H1 (cell line): ENCODE measurements at regions not wholly inside any gene's neighbourhood (a gene's known extent, or its start where the extent isn't known, plus 50 kb on each side); places are given as distances from the start of the nearest gene placed in this dataset.

Source experiments
- CTCF ChIA-PET: fragments of 300-600 bp; sonication (Branson Sonifier 250); formaldehyde crosslinking; loops from one replicate; lab custom pipeline; 2021; ENCODE audit not compliant: partially characterized antibody; lab: Charles Lee
- POLR2A ChIA-PET: fragments of 300-600 bp; sonication (Branson Sonifier 250); formaldehyde crosslinking; loops from one replicate; lab custom pipeline; 2021; ENCODE audit warnings: inconsistent platforms; ENCODE audit not compliant: partially characterized antibody; lab: Charles Lee
- DNase-seq, 2 experiments: peaks; one replicate each; pipeline versions ENCODE4 v3.0.0 to v3.0.0-alpha.2; 2010 to 2022; ENCODE audit warnings: low spot score in 2 of 2, low read depth in 1 of 2, mixed read lengths in 1 of 2
- FAIRE-seq: peaks from 2 replicates; lab custom pipeline; 2011; peaks lifted over from hg19 to GRCh38; lab: Jason Lieb, UNC
- H2AFZ ChIP-seq: 2 replicates; pipeline ENCODE4 v1.8.1; 2012; ENCODE audit warnings: low read length, inconsistent platforms
- H2AK5ac ChIP-seq: 2 replicates; pipeline ENCODE4 v1.6.1; 2013; ENCODE audit warnings: low read depth, low read length
- H2BK120ac ChIP-seq: replicated peaks from 2 replicates; pipeline ENCODE3; 2013; ENCODE audit warnings: low read depth, low read length, inconsistent platforms
- H2BK12ac ChIP-seq: 2 replicates; pipeline ENCODE4 v1.6.1; 2013; ENCODE audit warnings: low read depth, low read length
- H2BK15ac ChIP-seq: 2 replicates; pipeline ENCODE4 v1.6.1; 2013; ENCODE audit warnings: low read length
- H2BK20ac ChIP-seq: 2 replicates; pipeline ENCODE4 v1.6.1; 2013; ENCODE audit warnings: low read length
- H2BK5ac ChIP-seq: 2 replicates; pipeline ENCODE4 v1.6.1; 2013; ENCODE audit warnings: low read depth, low read length
- H3K14ac ChIP-seq: 2 replicates; pipeline ENCODE4 v1.6.1; 2013; ENCODE audit warnings: inconsistent platforms; ENCODE audit not compliant: insufficient read length
- H3K18ac ChIP-seq: 2 replicates; pipeline ENCODE4 v1.6.1; 2013; ENCODE audit warnings: low read length; ENCODE audit errors: extremely low read depth
- H3K23ac ChIP-seq: 2 replicates; pipeline ENCODE4 v1.6.1; 2013; ENCODE audit warnings: inconsistent platforms; ENCODE audit not compliant: insufficient read length
- H3K23me2 ChIP-seq: 2 replicates; pipeline ENCODE4 v1.6.1; 2013; ENCODE audit warnings: low read depth, low read length
- H3K27ac ChIP-seq: 2 replicates; pipeline ENCODE4 v1.6.1; 2011; ENCODE audit warnings: low read depth, low read length, inconsistent platforms
- H3K27me3 ChIP-seq, 4 experiments: replicated peaks in 1 of 4; 1 replicate in 1 of 4; 2 replicates in 3 of 4; pipeline versions ENCODE4 v1.6.1 to v1.8.1; 2011 to 2013; ENCODE audit warnings: low read length in 3 of 4, mild to moderate bottlenecking in 3 of 4, inconsistent platforms in 2 of 4, mixed read lengths in 2 of 4, moderate library complexity in 1 of 4; ENCODE audit not compliant: control insufficient read depth in 3 of 4, insufficient read depth in 3 of 4; ENCODE audit errors: extremely low read depth in 1 of 4
- H3K36me3 ChIP-seq, 4 experiments: 2 replicates each; pipeline versions ENCODE4 v1.6.1 to v1.8.1; 2011 to 2013; ENCODE audit warnings: mild to moderate bottlenecking in 4 of 4, low read length in 3 of 4, moderate library complexity in 2 of 4, control low read depth in 1 of 4, inconsistent platforms in 1 of 4; ENCODE audit not compliant: insufficient read depth in 4 of 4, control insufficient read depth in 2 of 4
- H3K4ac ChIP-seq: replicated peaks from 2 replicates; pipeline ENCODE3; 2013; ENCODE audit warnings: low read length, low read depth, mixed read lengths, inconsistent platforms; ENCODE audit not compliant: insufficient read length
- H3K4me1 ChIP-seq, 4 experiments: replicated peaks in 1 of 4; 1 replicate in 1 of 4; 2 replicates in 3 of 4; pipeline versions ENCODE4 v1.6.1 to v1.8.1; 2011 to 2013; ENCODE audit warnings: low read length in 3 of 4, inconsistent platforms in 2 of 4, mixed read lengths in 1 of 4; ENCODE audit not compliant: insufficient read depth in 4 of 4, control insufficient read depth in 3 of 4
- H3K4me2 ChIP-seq, 2 experiments: 2 replicates each; pipeline versions ENCODE4 v1.6.1 to v1.8.1; 2011 to 2013; ENCODE audit warnings: low read depth in 2 of 2, low read length in 2 of 2, control low read depth in 1 of 2, inconsistent platforms in 1 of 2, mild to moderate bottlenecking in 1 of 2; ENCODE audit not compliant: insufficient read depth in 1 of 2
- H3K4me3 ChIP-seq, 4 experiments: fragments of 200-600, 300-600 bp in 1 of 4; sonication (generic), shearing (Covaris generic), sonication (Bioruptor Twin) in 1 of 4; 2 replicates each; pipeline versions ENCODE4 v1.5.1 to v1.8.1; 2011 to 2016; ENCODE audit warnings: low read length in 4 of 4, low read depth in 3 of 4, control low read depth in 2 of 4, inconsistent platforms in 2 of 4, mild to moderate bottlenecking in 2 of 4, mixed read lengths in 1 of 4, moderate library complexity in 1 of 4; ENCODE audit not compliant: insufficient read depth in 2 of 4; ENCODE audit errors: extremely low read depth in 1 of 4
- H3K56ac ChIP-seq: replicated peaks from 2 replicates; pipeline ENCODE3; 2013; ENCODE audit warnings: low read depth, mild to moderate bottlenecking, mixed read lengths, low read length, inconsistent platforms; ENCODE audit not compliant: insufficient read length
- H3K79me1 ChIP-seq: 2 replicates; pipeline ENCODE4 v1.6.1; 2013; ENCODE audit warnings: low read depth, low read length, control low read depth
- H3K79me2 ChIP-seq, 2 experiments: 2 replicates each; pipeline versions ENCODE4 v1.6.1 to v1.8.1; 2012 to 2013; ENCODE audit warnings: low read length in 2 of 2, mild to moderate bottlenecking in 2 of 2, inconsistent platforms in 1 of 2; ENCODE audit not compliant: insufficient read depth in 2 of 2, control insufficient read depth in 1 of 2
- H3K9ac ChIP-seq, 4 experiments: replicated peaks in 1 of 4; 1 replicate in 1 of 4; 2 replicates in 3 of 4; pipeline versions ENCODE4 v1.6.1 to v1.8.1; 2011 to 2013; ENCODE audit warnings: low read depth in 3 of 4, low read length in 3 of 4, control low read depth in 2 of 4, mild to moderate bottlenecking in 2 of 4, moderate library complexity in 2 of 4, inconsistent platforms in 1 of 4; ENCODE audit errors: extremely low read depth in 1 of 4
- H3K9me3 ChIP-seq, 2 experiments: 2 replicates each; pipeline versions ENCODE4 v1.6.1 to v1.8.1; 2012 to 2013; ENCODE audit warnings: mild to moderate bottlenecking in 2 of 2, moderate library complexity in 2 of 2, control low read depth in 1 of 2, inconsistent platforms in 1 of 2, low read depth in 1 of 2, low read length in 1 of 2, mixed read lengths in 1 of 2; ENCODE audit not compliant: insufficient read depth in 2 of 2
- H4K20me1 ChIP-seq, 2 experiments: replicated peaks in 1 of 2; 2 replicates each; pipeline versions ENCODE3 to v1.8.1; 2011 to 2013; ENCODE audit warnings: inconsistent platforms in 2 of 2, low read length in 2 of 2, mild to moderate bottlenecking in 1 of 2; ENCODE audit not compliant: insufficient read depth in 2 of 2, control insufficient read depth in 1 of 2
- H4K5ac ChIP-seq: 2 replicates; pipeline ENCODE4 v1.6.1; 2013; ENCODE audit warnings: low read length, low read depth, mixed read lengths, inconsistent platforms; ENCODE audit not compliant: insufficient read length
- H4K8ac ChIP-seq: 2 replicates; pipeline ENCODE4 v1.8.0; 2013; ENCODE audit warnings: mild to moderate bottlenecking, moderate library complexity, low read length, inconsistent platforms; ENCODE audit not compliant: insufficient read depth; ENCODE audit errors: extremely low read depth
- H4K91ac ChIP-seq: replicated peaks from 2 replicates; pipeline ENCODE3; 2013; ENCODE audit warnings: low read length, mixed read lengths, inconsistent platforms; ENCODE audit not compliant: insufficient read length
- ASH2L ChIP-seq: fragments of 200-600, 300-600 bp; sonication (generic); IDR thresholded peaks from one replicate; pipeline ENCODE4 v1.7.1; 2017; ENCODE audit warnings: low read length
- BACH1 ChIP-seq: IDR thresholded peaks from 2 replicates; pipeline ENCODE4 v1.6.1; 2012; ENCODE audit warnings: low read length, improper control_type of control experiment
- EZH2 ChIP-seq: fragments of 200-600 bp; sonication (generic); IDR thresholded peaks from 2 replicates; pipeline ENCODE4 v1.7.1; 2012; ENCODE audit warnings: low read depth, mild to moderate bottlenecking, moderate library complexity, low read length, inconsistent platforms; ENCODE audit not compliant: severe bottlenecking
- GTF2F1 ChIP-seq: IDR thresholded peaks from 2 replicates; pipeline ENCODE4 v1.6.1; 2012; ENCODE audit warnings: low read depth, low read length, improper control_type of control experiment, borderline replicate concordance
- KDM1A ChIP-seq: fragments of 200-600, 300-600 bp; sonication (generic); IDR thresholded peaks from 2 replicates; pipeline ENCODE4 v1.7.1; 2016; ENCODE audit warnings: mild to moderate bottlenecking, low read length, borderline replicate concordance
- TCF12 ChIP-seq: IDR thresholded peaks from 2 replicates; pipeline ENCODE4 v1.6.1; 2011; ENCODE audit warnings: low read depth, mild to moderate bottlenecking, low read length
- WGBS, 2 experiments: shearing (Covaris generic) in 1 of 2; methylation state at CpG; one replicate each; pipeline versions ENCODE4 v1.1.6 to v1.1.7; 2013 to 2015; ENCODE audit warnings: low lambda C conversion rate in 2 of 2, mixed read lengths in 2 of 2, inconsistent platforms in 1 of 2, low coverage in 1 of 2, missing lambda C conversion rate in 1 of 2; ENCODE audit not compliant: insufficient replicate concordance in 2 of 2, insufficient coverage in 1 of 2, insufficient read length in 1 of 2; ENCODE audit errors: extremely low coverage in 1 of 2, missing lambda C conversion rate in 1 of 2; 5-methylcytosine and 5-hydroxymethylcytosine counted together

- H3K9me3 ChIP-seq: no peaks in the 10 kb centered on the region
- H3K27me3 ChIP-seq: 0 out of 7 replicates have a peak, but pooled peaks cover 0 to 3% (median 0%) of the 10 kb centered on the region in 4 experiments
- no peak overlapping the region for H3K27ac ChIP-seq
- H3K56ac ChIP-seq: no peak overlapping the region
- peaks cover 4% of the 10 kb centered on the region for H3K23me2 ChIP-seq
- no peak overlapping the region for H3K4ac ChIP-seq
- H3K18ac ChIP-seq: no peak overlapping the region
- H3K4me3 ChIP-seq: no peak overlapping the region
- POLR2A ChIA-PET: no interaction called here
- peaks cover 7 to 10% (median 7%) of the 10 kb centered on the region in 4 experiments for H3K4me1 ChIP-seq
- H2AK5ac ChIP-seq: no peak overlapping the region
- no peak overlapping the region for H2BK15ac ChIP-seq
- H3K36me3 ChIP-seq: no peaks in the 10 kb centered on the region
- FAIRE-seq (no peak), DNase-seq (peak in 1 of 2 experiments; percentile 14)
- WGBS, 2 experiments: 91% methylated on average over 3 of the region's 3 CpGs; no CpG with 5 or more reads in 1 of the 2 experiments
- no peak overlapping the region for H2BK5ac ChIP-seq
- H2BK120ac ChIP-seq: no peak overlapping the region
- no peak overlapping the region for H2BK20ac ChIP-seq
- no peak overlapping the region for H3K9ac ChIP-seq
- H3K79me1 ChIP-seq: no peaks in the 10 kb centered on the region
- H4K5ac ChIP-seq: no peak overlapping the region
- CTCF ChIA-PET: interaction anchor here (0.8 to 5.3 kb wide), 16 partner anchors 10 to 321 kb away, joined by 3 to 55 read pairs (median 5); no protein-coding TSS in a partner anchor
- no peak overlapping the region for H3K4me2 ChIP-seq
- H3K79me2 ChIP-seq: no peaks in the 10 kb centered on the region
- no peak overlapping the region for H3K14ac ChIP-seq
- H4K20me1 ChIP-seq: no peaks in the 10 kb centered on the region
- peak overlapping the region; percentile 53 for H4K91ac ChIP-seq
- 0 out of 2 replicates have a peak overlapping the region, but pooled peaks have one; percentile 52 for H2AFZ ChIP-seq
- H3K23ac ChIP-seq: no peak overlapping the region
- no peak overlapping the region for H2BK12ac ChIP-seq
- H4K8ac ChIP-seq: no peak overlapping the region
- TF ChIP-seq EZH2: no peak
- TF ChIP-seq TCF12: no peak
- TF ChIP-seq KDM1A: no peak
- no peak for TF ChIP-seq BACH1
- TF ChIP-seq GTF2F1: no peak
- no peak for TF ChIP-seq ASH2L
Measured at GRCh38 chr10:78305311-78305710, 271.6 kb downstream of the RPS24 start.
